Neuronal stem cell (in vitro differentiated cells): ENCODE measurements at regions not wholly inside any gene's neighbourhood (a gene's known extent, or its start where the extent isn't known, plus 50 kb on each side); places are given as distances from the start of the nearest gene placed in this dataset.

Source experiments
- DNase-seq: peaks from one replicate; pipeline ENCODE4 v3.0.0-alpha.2; 2013; ENCODE audit warnings: low spot score
- H2AFZ ChIP-seq: one replicate; pipeline ENCODE4 v1.6.1; 2013; ENCODE audit warnings: mild to moderate bottlenecking, low read length, inconsistent platforms
- H2AK5ac ChIP-seq: 2 replicates; pipeline ENCODE4 v1.6.1; 2013; ENCODE audit warnings: low read depth, mild to moderate bottlenecking, inconsistent platforms, low read length, moderate library complexity, mixed read lengths
- H2BK120ac ChIP-seq: 2 replicates; pipeline ENCODE4 v1.6.1; 2013; ENCODE audit warnings: low read depth, mild to moderate bottlenecking, inconsistent platforms, low read length, moderate library complexity, mixed read lengths
- H2BK12ac ChIP-seq: one replicate; pipeline ENCODE4 v1.6.1; 2013; ENCODE audit warnings: low read length, inconsistent platforms
- H2BK15ac ChIP-seq: 2 replicates; pipeline ENCODE4 v1.6.1; 2013; ENCODE audit warnings: mild to moderate bottlenecking, low read length, inconsistent platforms, mixed read lengths
- H2BK5ac ChIP-seq: one replicate; pipeline ENCODE4 v1.6.1; 2013; ENCODE audit warnings: inconsistent platforms, mild to moderate bottlenecking, low read length, moderate library complexity
- H3K14ac ChIP-seq: one replicate; pipeline ENCODE4 v1.6.1; 2013; ENCODE audit warnings: low read length, inconsistent platforms
- H3K18ac ChIP-seq: 2 replicates; pipeline ENCODE4 v1.6.1; 2013; ENCODE audit warnings: low read length, inconsistent platforms
- H3K23ac ChIP-seq: 2 replicates; pipeline ENCODE4 v1.6.1; 2013; ENCODE audit warnings: low read depth, mild to moderate bottlenecking, mixed read lengths, low read length, inconsistent platforms; ENCODE audit not compliant: poor library complexity
- H3K27ac ChIP-seq: replicated peaks from 3 replicates; pipeline ENCODE4 v1.5.1; 2013; ENCODE audit warnings: low read length, inconsistent platforms
- H3K27me3 ChIP-seq, 3 experiments: 2 replicates each; pipeline ENCODE4 v1.6.1; 2013; ENCODE audit warnings: low read length in 3 of 3, mild to moderate bottlenecking in 2 of 3, inconsistent platforms in 1 of 3, low read depth in 1 of 3, mixed read lengths in 1 of 3, moderate library complexity in 1 of 3; ENCODE audit not compliant: control insufficient read depth in 3 of 3, insufficient read depth in 3 of 3
- H3K36me3 ChIP-seq, 2 donors: replicated peaks in 1 of 2; 2 replicates each; pipeline ENCODE4 v1.6.1; 2013; ENCODE audit warnings: low read length in 2 of 2; ENCODE audit not compliant: control insufficient read depth in 2 of 2, insufficient read depth in 2 of 2
- H3K4ac ChIP-seq: 2 replicates; pipeline ENCODE4 v1.6.1; 2013; ENCODE audit warnings: inconsistent platforms, mild to moderate bottlenecking, low read length, moderate library complexity
- H3K4me1 ChIP-seq, 2 donors: 1 replicate in 1 of 2; 2 replicates in 1 of 2; pipeline ENCODE4 v1.6.1; 2013; ENCODE audit warnings: low read length in 2 of 2, low read depth in 1 of 2; ENCODE audit not compliant: control insufficient read depth in 2 of 2, insufficient read depth in 1 of 2
- H3K4me2 ChIP-seq: one replicate; pipeline ENCODE4 v1.6.1; 2013; ENCODE audit warnings: mild to moderate bottlenecking, low read length, inconsistent platforms; ENCODE audit not compliant: insufficient read depth, poor library complexity, severe bottlenecking
- H3K4me3 ChIP-seq, 2 donors: 2 replicates each; pipeline ENCODE4 v1.5.1; 2013; ENCODE audit warnings: low read length in 2 of 2, mild to moderate bottlenecking in 2 of 2, inconsistent platforms in 1 of 2, moderate library complexity in 1 of 2
- H3K79me1 ChIP-seq: one replicate; pipeline ENCODE4 v1.6.1; 2013; ENCODE audit warnings: low read depth, mild to moderate bottlenecking, inconsistent platforms, low read length, moderate library complexity
- H3K9ac ChIP-seq: one replicate; pipeline ENCODE4 v1.6.1; 2013; ENCODE audit warnings: mild to moderate bottlenecking, low read depth, low read length, inconsistent platforms; ENCODE audit not compliant: poor library complexity
- H3K9me3 ChIP-seq, 2 donors: replicated peaks in 1 of 2; 2 replicates each; pipeline versions ENCODE3 to v1.6.1; 2013; ENCODE audit warnings: low read length in 2 of 2, mild to moderate bottlenecking in 2 of 2, inconsistent platforms in 1 of 2, low read depth in 1 of 2, mixed read lengths in 1 of 2, moderate library complexity in 1 of 2; ENCODE audit not compliant: control insufficient read depth in 2 of 2, insufficient read depth in 1 of 2
- H4K8ac ChIP-seq: one replicate; pipeline ENCODE4 v1.6.1; 2013; ENCODE audit warnings: low read depth, mild to moderate bottlenecking, inconsistent platforms, low read length, moderate library complexity
- H4K91ac ChIP-seq: one replicate; pipeline ENCODE4 v1.6.1; 2013; ENCODE audit warnings: low read length, low read depth, mild to moderate bottlenecking, inconsistent platforms; ENCODE audit not compliant: poor library complexity
- WGBS, 2 donors: extraction: QIAGEN DNeasy Blood & Tissue Kit; methylation state at CpG; one replicate each; pipeline ENCODE4 v1.1.7; 2013; ENCODE audit warnings: missing lambda C conversion rate in 2 of 2, mixed read lengths in 1 of 2; ENCODE audit not compliant: insufficient read length in 2 of 2, insufficient replicate concordance in 1 of 2; ENCODE audit errors: extremely low coverage in 2 of 2; 5-methylcytosine and 5-hydroxymethylcytosine counted together

GRCh38 chr1:101317590-101317989, 80.8 kb downstream of the S1PR1 start:
- Histone ChIP-seq H3K18ac (no peak overlapping the region), H2AK5ac (no peak overlapping the region), H4K91ac (no peak overlapping the region), H2BK12ac (no peak overlapping the region), H3K14ac (no peak overlapping the region), H3K4me1 (peaks cover 8 to 16% of the 10 kb centered on the region in 2 donors), H3K4ac (no peak overlapping the region), H2BK15ac (no peak overlapping the region), H4K8ac (no peak overlapping the region), H2BK120ac (no peak overlapping the region), H3K27ac (no peak overlapping the region), H3K9ac (no peak overlapping the region), H3K23ac (no peak overlapping the region), H2BK5ac (no peak overlapping the region), H3K4me3 (no peak overlapping the region), H3K9me3 (no peaks in the 10 kb centered on the region), H3K4me2 (no peak overlapping the region), H3K27me3 (no peaks in the 10 kb centered on the region), H3K79me1 (no peaks in the 10 kb centered on the region), H2AFZ (no peak overlapping the region), H3K36me3 (no peaks in the 10 kb centered on the region)
- no peak for DNase-seq
- no CpG with 5 or more reads among the region's 3 CpGs for WGBS, 2 donors

- Histone ChIP-seq H3K23ac (no peak overlapping the region), H2BK12ac (no peak overlapping the region), H2BK5ac (no peak overlapping the region), H4K8ac (no peak overlapping the region), H3K9me3 (no peaks in the 10 kb centered on the region), H3K27me3 (no peaks in the 10 kb centered on the region), H2BK120ac (no peak overlapping the region), H3K4ac (no peak overlapping the region), H2AFZ (no peak overlapping the region), H3K4me2 (no peak overlapping the region), H3K79me1 (no peaks in the 10 kb centered on the region), H3K14ac (no peak overlapping the region), H3K4me1 (peaks cover 5 to 25% of the 10 kb centered on the region in 2 donors), H2BK15ac (no peak overlapping the region), H3K36me3 (no peaks in the 10 kb centered on the region), H3K18ac (no peak overlapping the region), H3K27ac (no peak overlapping the region), H3K4me3 (no peak overlapping the region), H2AK5ac (no peak overlapping the region), H3K9ac (no peak overlapping the region), H4K91ac (no peak overlapping the region)
- no peak for DNase-seq
- no CpG with 5 or more reads among the region's 1 CpG for WGBS, 2 donors
Observed at GRCh38 chr1:101323535-101323934, 86.7 kb downstream of the S1PR1 start.

GRCh38 chr1:101325144-101325543, 88.3 kb downstream of the S1PR1 start:
- WGBS, 2 donors, result no CpG with 5 or more reads among the region's 1 CpG
- H3K27ac ChIP-seq, result no peak overlapping the region
- H2BK5ac ChIP-seq, result no peak overlapping the region
- no peaks in the 10 kb centered on the region for H3K79me1 ChIP-seq
- H2BK15ac ChIP-seq, result no peak overlapping the region
- H3K4me1 ChIP-seq, result peaks cover 5 to 25% of the 10 kb centered on the region in 2 donors
- no peaks in the 10 kb centered on the region for H3K27me3 ChIP-seq
- no peak overlapping the region for H3K4ac ChIP-seq
- H3K9ac ChIP-seq, result no peak overlapping the region
- no peak overlapping the region for H2BK12ac ChIP-seq
- no peak overlapping the region for H2BK120ac ChIP-seq
- H3K14ac ChIP-seq, result no peak overlapping the region
- DNase-seq, result no peak
- H3K36me3 ChIP-seq, result no peaks in the 10 kb centered on the region
- no peak overlapping the region for H2AFZ ChIP-seq
- no peak overlapping the region for H2AK5ac ChIP-seq
- H3K23ac ChIP-seq, result no peak overlapping the region
- no peak overlapping the region for H4K91ac ChIP-seq
- no peak overlapping the region for H3K18ac ChIP-seq
- no peak overlapping the region for H3K4me2 ChIP-seq
- no peak overlapping the region for H3K4me3 ChIP-seq
- H3K9me3 ChIP-seq, result no peaks in the 10 kb centered on the region
- no peak overlapping the region for H4K8ac ChIP-seq

GRCh38 chr1:101330427-101331130, 93.8 kb downstream of the S1PR1 start:
- Histone ChIP-seq H3K79me1 (no peaks in the 10 kb centered on the region), H3K27me3 (no peaks in the 10 kb centered on the region), H3K14ac (no peak overlapping the region), H2AK5ac (no peak overlapping the region), H2BK5ac (no peak overlapping the region), H2AFZ (no peak overlapping the region), H3K27ac (no peak overlapping the region), H3K4me3 (no peak overlapping the region), H3K4me2 (no peak overlapping the region), H4K8ac (no peak overlapping the region), H3K4me1 (peaks cover 0 to 4% of the 10 kb centered on the region in 2 donors), H3K9me3 (no peaks in the 10 kb centered on the region), H2BK12ac (no peak overlapping the region), H3K4ac (no peak overlapping the region), H3K23ac (no peak overlapping the region), H3K36me3 (no peaks in the 10 kb centered on the region), H3K9ac (no peak overlapping the region), H3K18ac (no peak overlapping the region), H4K91ac (no peak overlapping the region), H2BK120ac (no peak overlapping the region), H2BK15ac (no peak overlapping the region)
- WGBS, 2 donors, result no CpG with 5 or more reads among the region's 6 CpGs
- DNase-seq, result no peak
